SK-N-MC (cell line): ENCODE measurements at regions not wholly inside any gene's neighbourhood (a gene's known extent, or its start where the extent isn't known, plus 50 kb on each side); places are given as distances from the start of the nearest gene placed in this dataset.

ENCODE experiments used
- EZH2 ChIP-seq: fragments of 200-600 bp; sonication (generic); IDR thresholded peaks from one replicate; pipeline ENCODE4 v1.6.1; 2017; ENCODE audit warnings: antibody characterized with exemption
- POLR2AphosphoS5 ChIP-seq: IDR thresholded peaks from 2 replicates; pipeline ENCODE4 v1.6.1; 2012; ENCODE audit warnings: mild to moderate bottlenecking, low read depth, low read length, borderline replicate concordance

DNA sequence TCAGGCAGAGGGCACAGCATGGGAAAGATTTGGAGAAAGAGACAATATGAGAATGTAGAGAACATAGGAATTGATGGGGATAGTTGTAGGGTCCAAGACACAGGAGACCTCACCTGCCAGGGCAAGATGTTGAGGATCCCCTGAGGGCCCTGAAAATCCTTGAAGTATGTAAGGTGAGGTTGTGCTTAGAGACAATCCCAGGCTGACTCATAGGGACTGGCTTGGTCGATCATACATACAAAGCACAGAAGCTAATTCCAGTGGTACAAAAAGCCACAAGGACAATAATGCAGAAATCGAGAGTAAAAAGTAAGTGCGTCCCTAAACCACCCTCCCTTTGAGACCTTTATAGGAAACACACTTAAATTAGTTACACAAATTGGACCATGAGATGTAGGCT, 468.2 kb downstream of the MIAT start:
- TF ChIP-seq EZH2 (no peak), POLR2AphosphoS5 (no peak)
